Mesenchymal stem cell (in vitro differentiated cells and primary cell): ENCODE measurements at regions not wholly inside any gene's neighbourhood (a gene's known extent, or its start where the extent isn't known, plus 50 kb on each side); places are given as distances from the start of the nearest gene placed in this dataset.

Experiments used
- DNase-seq: peaks from one replicate; pipeline ENCODE4 v3.0.0-alpha.2; 2013
- H2AFZ ChIP-seq: one replicate; pipeline ENCODE4 v1.6.1; 2013; ENCODE audit warnings: low read depth, mild to moderate bottlenecking, control low read depth, inconsistent platforms, low read length, moderate library complexity
- H2AK5ac ChIP-seq: 2 replicates; pipeline ENCODE4 v1.6.1; 2013; ENCODE audit warnings: low read length, moderate library complexity, mild to moderate bottlenecking, inconsistent platforms; ENCODE audit not compliant: severe bottlenecking
- H2BK120ac ChIP-seq: one replicate; pipeline ENCODE4 v1.6.1; 2013; ENCODE audit warnings: low read depth, mild to moderate bottlenecking, inconsistent platforms, low read length, moderate library complexity
- H2BK12ac ChIP-seq, 2 experiments: one replicate each; pipeline ENCODE4 v1.6.1; 2013; ENCODE audit warnings: inconsistent platforms in 2 of 2, low read length in 2 of 2, mild to moderate bottlenecking in 2 of 2, moderate library complexity in 2 of 2, control low read depth in 1 of 2
- H2BK15ac ChIP-seq: one replicate; pipeline ENCODE4 v1.6.1; 2013; ENCODE audit warnings: mild to moderate bottlenecking, low read depth, inconsistent platforms; ENCODE audit not compliant: poor library complexity, severe bottlenecking
- H2BK5ac ChIP-seq: 2 replicates; pipeline ENCODE4 v1.6.1; 2013; ENCODE audit warnings: low read depth, mild to moderate bottlenecking, low read length, control low read depth, inconsistent platforms; ENCODE audit not compliant: poor library complexity, severe bottlenecking
- H3K14ac ChIP-seq, 2 experiments: one replicate each; pipeline ENCODE4 v1.6.1; 2013; ENCODE audit warnings: inconsistent platforms in 2 of 2, low read length in 2 of 2, control low read depth in 1 of 2, mild to moderate bottlenecking in 1 of 2, moderate library complexity in 1 of 2
- H3K18ac ChIP-seq, 2 experiments: one replicate each; pipeline ENCODE4 v1.6.1; 2013; ENCODE audit warnings: inconsistent platforms in 2 of 2, low read length in 2 of 2, control low read depth in 1 of 2, low read depth in 1 of 2, mild to moderate bottlenecking in 1 of 2
- H3K23ac ChIP-seq, 2 experiments: one replicate each; pipeline ENCODE4 v1.6.1; 2013; ENCODE audit warnings: inconsistent platforms in 2 of 2, low read length in 2 of 2, mild to moderate bottlenecking in 2 of 2, moderate library complexity in 2 of 2, control low read depth in 1 of 2
- H3K27ac ChIP-seq: 2 replicates; pipeline ENCODE4 v1.5.1; 2013; ENCODE audit warnings: mild to moderate bottlenecking, moderate library complexity, low read length, control low read depth, inconsistent platforms; ENCODE audit not compliant: poor library complexity, severe bottlenecking
- H3K27me3 ChIP-seq, 2 experiments: 2 replicates each; pipeline versions ENCODE4 v1.6.1 to v1.7.0; 2013; ENCODE audit warnings: low read length in 2 of 2, mild to moderate bottlenecking in 2 of 2, moderate library complexity in 2 of 2, control low read depth in 1 of 2, inconsistent platforms in 1 of 2; ENCODE audit not compliant: control insufficient read depth in 1 of 2, insufficient read depth in 1 of 2
- H3K36me3 ChIP-seq, 2 experiments: 2 replicates each; pipeline versions ENCODE4 v1.6.1 to v1.7.0; 2013; ENCODE audit warnings: low read length in 2 of 2, control low read depth in 1 of 2, inconsistent platforms in 1 of 2, low read depth in 1 of 2, mild to moderate bottlenecking in 1 of 2; ENCODE audit not compliant: insufficient read depth in 2 of 2, control insufficient read depth in 1 of 2
- H3K4ac ChIP-seq, 2 experiments: one replicate each; pipeline ENCODE4 v1.6.1; 2013; ENCODE audit warnings: inconsistent platforms in 2 of 2, low read length in 2 of 2, mild to moderate bottlenecking in 2 of 2, moderate library complexity in 2 of 2, control low read depth in 1 of 2, low read depth in 1 of 2
- H3K4me1 ChIP-seq: 2 replicates; pipeline ENCODE4 v1.6.1; 2013; ENCODE audit warnings: low read depth, low read length, control low read depth; ENCODE audit not compliant: control insufficient read depth, insufficient read depth
- H3K4me2 ChIP-seq: 2 replicates; pipeline ENCODE4 v1.6.1; 2013; ENCODE audit warnings: low read length, mild to moderate bottlenecking, inconsistent platforms; ENCODE audit not compliant: poor library complexity, severe bottlenecking
- H3K4me3 ChIP-seq, 2 experiments: 2 replicates each; pipeline versions ENCODE4 v1.5.1 to v1.7.0; 2013; ENCODE audit warnings: low read length in 2 of 2, mild to moderate bottlenecking in 2 of 2, control low read depth in 1 of 2, low read depth in 1 of 2; ENCODE audit not compliant: insufficient read depth in 1 of 2
- H3K79me1 ChIP-seq: replicated peaks from 2 replicates; pipeline ENCODE4 v1.6.1; 2013; ENCODE audit warnings: mild to moderate bottlenecking, control low read depth, low read length, inconsistent platforms; ENCODE audit not compliant: poor library complexity, severe bottlenecking
- H3K9ac ChIP-seq: 2 replicates; pipeline ENCODE4 v1.7.0; 2013; ENCODE audit warnings: mild to moderate bottlenecking, low read length, moderate library complexity
- H3K9me3 ChIP-seq: 2 replicates; pipeline ENCODE4 v1.7.0; 2013; ENCODE audit warnings: mild to moderate bottlenecking, low read length; ENCODE audit not compliant: control insufficient read depth
- H4K8ac ChIP-seq: one replicate; pipeline ENCODE4 v1.6.1; 2013; ENCODE audit warnings: inconsistent platforms, mild to moderate bottlenecking, low read length, moderate library complexity
- H4K91ac ChIP-seq: one replicate; pipeline ENCODE4 v1.6.1; 2013; ENCODE audit warnings: mild to moderate bottlenecking, low read length, inconsistent platforms
- WGBS: methylation state at CpG from one replicate; pipeline ENCODE4 v1.1.7; 2013; ENCODE audit warnings: mixed read lengths; 5-methylcytosine and 5-hydroxymethylcytosine counted together

- H2AFZ ChIP-seq = no peak overlapping the region
- no peak overlapping the region for H4K8ac ChIP-seq
- no peak overlapping the region for H3K14ac ChIP-seq
- H4K91ac ChIP-seq = peak overlapping the region; percentile 14
- no peaks in the 10 kb centered on the region for H3K36me3 ChIP-seq
- no peaks in the 10 kb centered on the region for H3K27me3 ChIP-seq
- no peak overlapping the region for H3K27ac ChIP-seq
- H3K4me2 ChIP-seq = no peak overlapping the region
- H3K79me1 ChIP-seq = no peaks in the 10 kb centered on the region
- no peaks in the 10 kb centered on the region for H3K4me1 ChIP-seq
- H2BK120ac ChIP-seq = no peak overlapping the region
- H2BK12ac ChIP-seq = no peak overlapping the region
- no peak overlapping the region for H2BK15ac ChIP-seq
- H3K4ac ChIP-seq = no peak overlapping the region
- H2AK5ac ChIP-seq = no peak overlapping the region
- no peak overlapping the region for H3K4me3 ChIP-seq
- no peak overlapping the region for H3K23ac ChIP-seq
- no peak overlapping the region for H2BK5ac ChIP-seq
- no peak overlapping the region for H3K18ac ChIP-seq
- no peak overlapping the region for H3K9ac ChIP-seq
- H3K9me3 ChIP-seq = peaks cover 6% of the 10 kb centered on the region
- WGBS = 86% methylated on average over 23 of the region's 24 CpGs
- no peak for DNase-seq
These were observed 71.3 kb downstream of the TMEM18 start for GRCh38 chr2:605674-606608.

DNA sequence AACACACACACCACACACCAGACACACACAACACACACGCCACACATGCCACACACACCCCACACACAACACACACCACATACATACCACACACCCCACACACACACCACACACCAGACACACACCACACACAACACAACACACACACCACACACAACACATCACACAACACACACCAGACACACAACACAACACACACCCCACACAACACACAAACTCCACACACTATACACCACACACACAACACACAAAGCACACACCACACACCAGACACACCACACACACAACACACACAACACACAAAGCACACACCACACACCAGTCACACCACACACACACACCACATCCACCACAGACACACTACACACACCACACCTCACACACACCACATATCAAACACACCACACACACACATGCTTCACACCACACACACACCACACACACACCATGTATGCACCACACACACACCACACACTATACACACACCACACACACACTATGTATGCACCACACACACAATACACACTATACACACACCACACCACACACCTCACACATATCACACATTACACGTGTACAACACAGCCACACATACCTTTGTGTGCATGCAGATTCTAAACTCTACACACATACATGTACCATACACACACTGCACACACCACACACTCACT, 72.2 kb downstream of the TMEM18 start:
- Histone ChIP-seq H2BK120ac (no peak overlapping the region), H2BK5ac (no peak overlapping the region), H3K27ac (no peak overlapping the region), H3K27me3 (no peaks in the 10 kb centered on the region), H3K4me3 (no peak overlapping the region), H3K4me2 (no peak overlapping the region), H3K36me3 (no peaks in the 10 kb centered on the region), H3K4ac (no peak overlapping the region), H3K9me3 (peaks cover 6% of the 10 kb centered on the region), H3K18ac (no peak overlapping the region), H4K91ac (peak overlapping the region; percentile 14), H2AK5ac (no peak overlapping the region), H2BK12ac (no peak overlapping the region), H3K14ac (no peak overlapping the region), H3K4me1 (no peaks in the 10 kb centered on the region), H2BK15ac (no peak overlapping the region), H3K79me1 (no peaks in the 10 kb centered on the region), H3K23ac (no peak overlapping the region), H3K9ac (no peak overlapping the region), H4K8ac (no peak overlapping the region), H2AFZ (no peak overlapping the region)
- 84% methylated on average over 2 of the region's 2 CpGs for WGBS
- no peak for DNase-seq

DNA sequence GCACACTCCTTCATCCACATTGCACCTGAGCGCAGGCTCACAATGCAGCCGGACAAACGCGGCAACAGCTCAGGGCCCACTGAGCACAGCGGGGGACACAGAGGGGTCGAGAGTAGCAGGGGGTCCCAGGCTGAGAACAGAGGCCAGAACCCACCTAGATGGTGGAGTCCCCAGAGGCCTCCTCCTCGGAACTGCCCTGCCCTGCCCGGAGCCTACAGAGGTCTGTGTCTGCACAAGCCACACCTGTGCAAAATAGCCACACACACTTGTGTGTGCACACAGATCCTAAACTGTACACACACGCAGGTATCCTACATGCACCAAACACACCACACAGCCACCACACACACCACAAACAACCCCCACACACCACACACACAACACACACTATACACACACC, 72.8 kb downstream of the TMEM18 start:
- H2BK12ac ChIP-seq = no peak overlapping the region
- 92% methylated on average over 8 of the region's 9 CpGs for WGBS

DNA sequence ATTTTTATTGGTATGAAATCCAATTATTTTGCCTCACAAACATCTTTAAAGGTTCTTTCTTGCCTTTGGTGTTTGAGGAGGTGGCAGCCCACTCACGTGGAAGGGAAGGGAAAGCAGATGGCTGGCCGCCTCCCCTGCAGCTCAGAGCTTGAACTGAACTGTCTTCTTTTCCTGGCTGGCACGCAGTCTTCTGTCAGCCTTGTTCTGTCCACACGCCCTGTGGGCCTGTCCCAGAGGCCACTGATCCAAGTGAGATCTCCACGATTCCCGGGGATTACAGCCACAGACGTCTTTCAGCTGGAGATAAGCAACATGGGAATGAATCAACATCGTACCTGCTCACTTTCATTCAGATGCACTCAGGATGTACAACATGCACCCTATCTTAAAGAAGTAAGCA, 73.3 kb downstream of the TMEM18 start:
- H3K27ac ChIP-seq = no peak overlapping the region
- H2BK15ac ChIP-seq = no peak overlapping the region
- H3K4ac ChIP-seq = no peak overlapping the region
- no peak overlapping the region for H2BK120ac ChIP-seq
- no peak overlapping the region for H3K14ac ChIP-seq
- WGBS = 81% methylated on average over 8 of the region's 8 CpGs
- H3K23ac ChIP-seq = no peak overlapping the region
- no peak overlapping the region for H2AK5ac ChIP-seq
- no peaks in the 10 kb centered on the region for H3K79me1 ChIP-seq
- H3K9ac ChIP-seq = no peak overlapping the region
- no peak overlapping the region for H2AFZ ChIP-seq
- no peak overlapping the region for H4K91ac ChIP-seq
- no peak overlapping the region for H3K4me3 ChIP-seq
- no peak overlapping the region for H4K8ac ChIP-seq
- no peak overlapping the region for H2BK12ac ChIP-seq
- peaks cover 6% of the 10 kb centered on the region for H3K9me3 ChIP-seq
- no peak overlapping the region for H3K18ac ChIP-seq
- H2BK5ac ChIP-seq = no peak overlapping the region
- H3K4me2 ChIP-seq = no peak overlapping the region
- H3K4me1 ChIP-seq = no peaks in the 10 kb centered on the region
- no peak for DNase-seq
- no peaks in the 10 kb centered on the region for H3K36me3 ChIP-seq
- H3K27me3 ChIP-seq = no peaks in the 10 kb centered on the region

More for the DNA sequence above, 72.8 kb downstream of the TMEM18 start:
- Histone ChIP-seq H3K4me3 (no peak overlapping the region), H3K23ac (no peak overlapping the region), H3K14ac (no peak overlapping the region), H3K4me1 (no peaks in the 10 kb centered on the region), H2BK120ac (no peak overlapping the region), H3K36me3 (no peaks in the 10 kb centered on the region), H4K8ac (no peak overlapping the region), H3K4me2 (no peak overlapping the region), H3K27me3 (no peaks in the 10 kb centered on the region), H3K79me1 (no peaks in the 10 kb centered on the region), H2BK5ac (no peak overlapping the region), H3K9me3 (peaks cover 6% of the 10 kb centered on the region), H2BK15ac (no peak overlapping the region), H2AFZ (no peak overlapping the region), H3K9ac (no peak overlapping the region), H2AK5ac (no peak overlapping the region), H3K18ac (no peak overlapping the region), H3K4ac (no peak overlapping the region), H3K27ac (no peak overlapping the region), H4K91ac (no peak overlapping the region)
- DNase-seq = no peak
